Activated T-helper 2 cell treated with anti-CD3 and anti-CD28 coated beads, Interferon-gamma antibody, Interleukin-2, Interleukin-4, amounts not matched to agents 10 μg/mL and 5 μg/mL and 100 μg/mL, durations not matched to agents 14 hours and 24 hours and 36 hours (primary cell): ENCODE measurements at regions not wholly inside any gene's neighbourhood (a gene's known extent, or its start where the extent isn't known, plus 50 kb on each side); places are given as distances from the start of the nearest gene placed in this dataset.

Experiments used
- DNase-seq: peaks from one replicate; pipeline ENCODE4 v3.0.0; 2021; ENCODE audit warnings: low spot score
- H3K27ac Mint-ChIP-seq: one replicate; pipeline ENCODE4 v1.8.0; 2021; ENCODE audit warnings: mixed read lengths
- H3K27me3 Mint-ChIP-seq: one replicate; pipeline ENCODE4 v1.8.0; 2021; ENCODE audit warnings: low read depth, mixed read lengths
- H3K36me3 Mint-ChIP-seq: one replicate; pipeline ENCODE4 v1.8.0; 2021; ENCODE audit warnings: low read depth, mixed read lengths
- H3K4me1 Mint-ChIP-seq: one replicate; pipeline ENCODE4 v1.8.0; 2021; ENCODE audit warnings: low read depth, mixed read lengths
- H3K4me3 Mint-ChIP-seq: one replicate; pipeline ENCODE4 v1.8.0; 2021; ENCODE audit warnings: low read depth, mild to moderate bottlenecking, moderate library complexity, mixed read lengths
- H3K9me3 Mint-ChIP-seq: one replicate; pipeline ENCODE4 v1.8.0; 2021; ENCODE audit warnings: mixed read lengths
- intact Hi-C: fragments of 100-400 bp; cut with micrococcal nuclease; formaldehyde crosslinking; loops from one replicate; pipeline ENCODE4 v1.15.1; 2023

- H3K36me3 Mint-ChIP-seq: no peaks in the 10 kb centered on the region
- H3K27me3 Mint-ChIP-seq: no peaks in the 10 kb centered on the region
- H3K27ac Mint-ChIP-seq: no peak overlapping the region
- H3K9me3 Mint-ChIP-seq: no peaks in the 10 kb centered on the region
- intact Hi-C loops: no loop called here
- H3K4me1 Mint-ChIP-seq: no peaks in the 10 kb centered on the region
- DNase-seq: no peak
- no peak overlapping the region for H3K4me3 Mint-ChIP-seq
Measured at GRCh38 chr10:117781216-117781831, 238.8 kb downstream of the EMX2 start.

DNA sequence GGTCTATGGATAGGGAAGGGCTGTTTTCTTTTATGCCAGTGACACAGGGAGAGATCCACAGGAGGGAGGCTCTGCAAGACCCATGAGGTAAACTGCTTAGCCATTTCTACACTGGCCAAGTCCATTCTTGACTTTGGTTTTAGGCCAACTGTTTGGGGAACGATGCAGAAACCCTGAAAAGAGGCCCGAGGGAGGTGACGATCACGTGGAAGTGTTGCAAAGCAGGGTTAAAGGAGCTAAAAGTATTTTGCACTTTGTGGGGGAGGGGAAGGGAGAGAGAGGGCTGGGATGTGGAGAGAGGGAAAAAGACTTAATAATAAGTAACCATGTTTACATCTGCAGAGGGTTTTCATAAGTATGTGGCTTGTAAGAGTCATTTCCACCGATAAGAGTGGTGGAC lies 239.7 kb downstream of the EMX2 start:
- no peaks in the 10 kb centered on the region for H3K36me3 Mint-ChIP-seq
- no peak overlapping the region for H3K27ac Mint-ChIP-seq

DNA sequence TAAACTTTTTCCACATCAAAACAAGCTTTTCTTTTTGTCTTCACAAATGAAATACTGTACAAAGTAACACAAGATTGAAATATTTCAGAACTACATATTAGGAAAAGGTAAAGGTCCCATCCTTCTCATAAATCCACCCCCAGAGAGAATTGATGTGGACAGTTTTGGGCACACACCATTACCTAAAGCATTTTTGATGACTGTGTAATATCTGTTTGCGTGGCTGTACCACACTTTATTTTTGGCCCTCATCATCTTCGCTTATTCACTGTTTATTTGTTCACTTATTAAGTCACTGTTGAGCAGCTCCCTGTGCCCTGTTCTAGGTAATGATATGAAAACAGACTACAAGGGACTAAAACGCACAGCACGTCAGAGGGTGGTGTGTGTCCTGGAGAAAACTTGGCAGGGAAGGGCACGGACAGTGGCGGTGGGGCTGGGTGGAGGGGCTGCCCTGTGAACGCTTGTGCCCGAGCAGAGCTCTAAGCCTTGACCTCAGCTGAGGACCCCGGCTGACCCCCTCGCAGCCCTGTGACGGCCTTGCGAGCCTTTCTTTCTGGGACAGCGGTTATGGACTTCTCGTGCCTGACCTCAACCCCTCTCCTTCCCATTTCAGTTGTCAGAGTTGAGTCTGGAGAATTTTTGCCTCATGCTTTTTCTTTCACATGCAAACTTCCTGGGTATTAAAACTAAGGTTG lies 241.3 kb downstream of the EMX2 start:
- Mint-ChIP-seq H3K9me3 (no peaks in the 10 kb centered on the region), H3K4me1 (no peaks in the 10 kb centered on the region), H3K36me3 (no peaks in the 10 kb centered on the region), H3K27me3 (peaks cover 2% of the 10 kb centered on the region), H3K4me3 (no peak overlapping the region), H3K27ac (no peak overlapping the region)
- no peak for DNase-seq
- intact Hi-C loops: no loop called here

More for the DNA sequence above, 239.7 kb downstream of the EMX2 start:
- no peak for DNase-seq
- intact Hi-C loops: no loop called here
- no peak overlapping the region for H3K4me3 Mint-ChIP-seq
- no peaks in the 10 kb centered on the region for H3K9me3 Mint-ChIP-seq
- H3K4me1 Mint-ChIP-seq: no peaks in the 10 kb centered on the region
- peaks cover 2% of the 10 kb centered on the region for H3K27me3 Mint-ChIP-seq

- no peaks in the 10 kb centered on the region for H3K4me1 Mint-ChIP-seq
- H3K9me3 Mint-ChIP-seq: no peaks in the 10 kb centered on the region
- intact Hi-C loops: no loop called here
- H3K36me3 Mint-ChIP-seq: no peaks in the 10 kb centered on the region
- no peak for DNase-seq
- no peak overlapping the region for H3K4me3 Mint-ChIP-seq
- H3K27me3 Mint-ChIP-seq: peaks cover 2% of the 10 kb centered on the region
- H3K27ac Mint-ChIP-seq: no peak overlapping the region
Measured at GRCh38 chr10:117784776-117785175, 242.2 kb downstream of the EMX2 start.

DNA sequence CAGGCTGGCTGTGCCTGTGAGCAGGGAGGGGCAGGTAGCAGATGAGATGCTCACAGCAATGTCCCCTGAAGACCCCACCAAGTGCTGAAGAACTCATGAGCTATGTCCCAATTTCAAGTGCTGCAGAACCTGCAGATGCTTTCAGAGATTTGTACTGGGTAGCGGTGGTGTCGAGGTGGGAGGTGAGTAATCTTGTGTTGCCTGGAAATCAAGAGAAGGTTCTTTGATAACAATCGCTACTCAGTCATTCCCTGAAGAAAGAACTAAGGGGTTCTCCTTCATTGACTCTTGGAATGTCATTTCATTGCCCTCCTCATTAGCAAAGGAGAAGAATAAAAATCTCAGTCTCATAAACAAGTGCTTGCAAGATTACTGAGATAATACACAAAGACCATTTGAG lies 246.4 kb downstream of the EMX2 start:
- DNase-seq: no peak
- intact Hi-C loops: no loop called here
- Mint-ChIP-seq H3K27ac (no peak overlapping the region), H3K4me1 (no peaks in the 10 kb centered on the region), H3K36me3 (no peaks in the 10 kb centered on the region), H3K9me3 (no peaks in the 10 kb centered on the region), H3K4me3 (no peak overlapping the region), H3K27me3 (peaks cover 2% of the 10 kb centered on the region)

DNA sequence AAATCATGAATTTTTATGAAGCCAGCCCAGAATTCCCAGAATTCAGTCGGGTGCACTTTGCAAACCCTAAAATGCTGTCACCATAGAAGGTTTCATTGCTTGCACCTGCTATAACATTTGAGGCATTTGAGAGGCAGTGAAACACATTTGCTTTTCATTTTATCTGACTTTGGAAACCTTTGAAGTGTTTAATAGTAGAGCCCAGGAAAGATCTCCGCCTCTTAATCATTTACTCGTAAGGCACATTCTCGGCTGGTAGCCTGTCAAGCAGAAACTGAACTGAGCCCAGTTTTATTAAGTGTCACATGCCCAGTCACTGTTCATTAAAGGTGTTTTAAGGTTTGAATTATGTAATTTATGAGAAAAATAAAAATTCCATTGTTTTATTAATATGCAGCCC lies 247.6 kb downstream of the EMX2 start:
- intact Hi-C loops: no loop called here
- DNase-seq: no peak
- Mint-ChIP-seq H3K27ac (no peak overlapping the region), H3K4me1 (no peaks in the 10 kb centered on the region), H3K9me3 (no peaks in the 10 kb centered on the region), H3K36me3 (no peaks in the 10 kb centered on the region), H3K27me3 (peaks cover 2% of the 10 kb centered on the region), H3K4me3 (no peak overlapping the region)

GRCh38 chr10:117790621-117791020 lies 248.1 kb downstream of the EMX2 start:
- H3K9me3 Mint-ChIP-seq: no peaks in the 10 kb centered on the region
- no peaks in the 10 kb centered on the region for H3K36me3 Mint-ChIP-seq
- no peak overlapping the region for H3K27ac Mint-ChIP-seq
- DNase-seq: no peak
- H3K27me3 Mint-ChIP-seq: peaks cover 2% of the 10 kb centered on the region
- no peaks in the 10 kb centered on the region for H3K4me1 Mint-ChIP-seq
- no peak overlapping the region for H3K4me3 Mint-ChIP-seq
- intact Hi-C loops: no loop called here

DNA sequence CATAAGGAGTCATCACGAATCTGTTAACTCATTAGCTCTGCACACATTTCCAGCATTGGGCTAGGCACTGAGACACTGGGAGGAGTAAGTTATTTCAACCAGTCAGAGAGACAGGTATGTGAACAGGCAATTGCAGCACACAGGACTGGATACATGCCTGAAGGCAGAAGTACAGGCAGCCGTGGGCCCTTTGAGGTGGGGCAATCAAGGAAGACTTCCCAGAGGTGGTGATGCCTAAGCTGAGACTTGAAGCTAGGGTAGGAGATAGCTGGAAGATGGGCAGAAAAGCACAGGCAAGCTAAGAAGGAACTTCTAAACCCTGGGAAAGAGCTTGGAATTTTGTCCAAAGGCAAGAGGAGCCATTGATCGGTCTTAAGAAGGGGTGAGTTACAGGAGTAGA lies 249.7 kb downstream of the EMX2 start:
- H3K4me3 Mint-ChIP-seq: no peak overlapping the region
- no peak for DNase-seq
- no peaks in the 10 kb centered on the region for H3K36me3 Mint-ChIP-seq
- H3K27me3 Mint-ChIP-seq: no peaks in the 10 kb centered on the region
- no peak overlapping the region for H3K27ac Mint-ChIP-seq
- no peaks in the 10 kb centered on the region for H3K4me1 Mint-ChIP-seq
- no peaks in the 10 kb centered on the region for H3K9me3 Mint-ChIP-seq
- intact Hi-C loops: no loop called here

DNA sequence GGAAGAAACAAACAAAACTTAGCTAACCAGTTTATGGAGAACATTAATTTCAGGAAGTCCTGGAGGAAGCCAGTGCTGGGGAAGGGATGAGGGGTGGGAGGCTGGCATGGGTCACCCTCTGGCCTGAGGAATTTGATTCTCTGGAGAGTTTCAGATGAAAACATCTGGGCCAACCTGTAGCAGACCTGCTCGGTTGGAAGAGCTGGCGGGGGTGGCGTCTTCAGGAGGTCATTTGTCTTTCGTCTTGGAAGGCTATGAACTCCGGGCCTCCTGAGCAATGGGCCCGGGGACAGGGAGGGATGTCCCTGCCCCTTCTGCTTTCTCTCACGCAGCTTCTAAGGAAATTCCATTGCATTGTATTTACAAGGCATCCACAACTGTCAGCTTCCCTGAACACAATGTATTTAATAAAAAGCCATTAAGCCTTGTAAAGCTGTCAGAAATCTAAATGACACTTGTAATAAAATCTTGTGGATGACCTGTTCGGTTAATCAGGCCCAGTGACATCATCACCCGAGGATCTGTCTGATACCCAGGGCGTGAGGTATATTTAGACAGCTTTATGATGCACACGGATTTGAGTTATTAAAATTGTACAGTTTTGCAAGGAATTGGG lies 250.5 kb downstream of the RAB11FIP2 start:
- H3K4me1 Mint-ChIP-seq: no peaks in the 10 kb centered on the region
- DNase-seq: no peak
- H3K27me3 Mint-ChIP-seq: no peaks in the 10 kb centered on the region
- no peak overlapping the region for H3K27ac Mint-ChIP-seq
- H3K9me3 Mint-ChIP-seq: no peaks in the 10 kb centered on the region
- H3K4me3 Mint-ChIP-seq: no peak overlapping the region
- H3K36me3 Mint-ChIP-seq: no peaks in the 10 kb centered on the region
- intact Hi-C loops: no loop called here

DNA sequence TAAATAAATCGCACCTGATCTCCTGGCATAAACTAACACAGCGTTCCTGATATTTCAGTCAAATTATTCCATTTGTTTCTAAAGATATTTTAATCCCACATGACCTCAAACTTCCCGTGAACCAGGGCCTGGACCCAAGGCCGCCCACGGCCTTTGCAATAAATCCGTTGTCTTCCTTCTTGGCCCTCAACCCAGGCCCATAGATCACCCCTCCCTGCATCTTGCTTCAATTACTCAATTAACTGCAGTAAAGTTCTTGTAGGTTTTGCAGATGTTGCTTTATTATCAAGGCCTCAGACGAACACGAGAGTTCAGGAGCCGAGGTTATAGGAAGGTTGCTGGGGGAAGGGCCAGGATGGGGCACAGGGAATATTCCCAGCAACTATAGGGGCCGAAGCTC lies 249.4 kb downstream of the RAB11FIP2 start:
- Mint-ChIP-seq H3K4me3 (no peak overlapping the region), H3K36me3 (no peaks in the 10 kb centered on the region), H3K4me1 (no peaks in the 10 kb centered on the region), H3K9me3 (no peaks in the 10 kb centered on the region), H3K27ac (no peak overlapping the region), H3K27me3 (no peaks in the 10 kb centered on the region)
- intact Hi-C loops: no loop called here
- no peak for DNase-seq

GRCh38 chr10:117801691-117802090 lies 245.1 kb downstream of the RAB11FIP2 start:
- Mint-ChIP-seq H3K4me1 (no peaks in the 10 kb centered on the region), H3K36me3 (no peaks in the 10 kb centered on the region), H3K27me3 (no peaks in the 10 kb centered on the region), H3K9me3 (no peaks in the 10 kb centered on the region), H3K4me3 (no peak overlapping the region), H3K27ac (no peak overlapping the region)
- intact Hi-C loops: no loop called here
- DNase-seq: no peak

- DNase-seq: no peak
- H3K4me1 Mint-ChIP-seq: no peaks in the 10 kb centered on the region
Measured at GRCh38 chr10:117804470-117805011, 242.2 kb downstream of the RAB11FIP2 start.

DNA sequence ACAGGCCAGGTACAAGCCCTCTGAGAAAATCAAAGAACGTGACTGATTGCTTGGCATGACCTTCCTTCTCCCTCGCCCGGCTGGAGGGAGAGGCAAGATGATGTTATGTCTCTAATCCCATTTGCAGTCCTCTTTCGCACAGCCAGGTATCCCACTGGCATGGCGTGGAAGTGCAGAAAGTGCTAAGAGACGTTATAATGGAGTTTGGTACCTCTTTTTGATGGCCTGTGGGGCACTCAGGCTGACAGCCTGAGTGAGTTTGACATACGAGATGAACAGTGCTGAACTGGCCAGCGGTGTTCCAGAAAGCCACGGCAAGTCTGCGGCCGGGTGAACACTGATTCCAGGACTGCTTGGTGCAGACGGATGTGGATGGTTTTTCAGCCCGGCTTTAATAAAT lies 241.6 kb downstream of the RAB11FIP2 start:
- no peak overlapping the region for H3K27ac Mint-ChIP-seq
- H3K27me3 Mint-ChIP-seq: no peaks in the 10 kb centered on the region
- no peaks in the 10 kb centered on the region for H3K4me1 Mint-ChIP-seq
- H3K36me3 Mint-ChIP-seq: no peaks in the 10 kb centered on the region
- H3K4me3 Mint-ChIP-seq: no peak overlapping the region
- DNase-seq: no peak
- H3K9me3 Mint-ChIP-seq: no peaks in the 10 kb centered on the region
- intact Hi-C loops: no loop called here

More at GRCh38 chr10:117804470-117805011, 242.2 kb downstream of the RAB11FIP2 start:
- H3K27ac Mint-ChIP-seq: no peak overlapping the region
- H3K27me3 Mint-ChIP-seq: no peaks in the 10 kb centered on the region
- intact Hi-C loops: no loop called here
- no peaks in the 10 kb centered on the region for H3K36me3 Mint-ChIP-seq
- H3K4me3 Mint-ChIP-seq: no peak overlapping the region
- H3K9me3 Mint-ChIP-seq: no peaks in the 10 kb centered on the region
